ENCODE measurements at regions not wholly inside any gene's neighbourhood (a gene's known extent, or its start where the extent isn't known, plus 50 kb on each side); places are given as distances from the start of the nearest gene placed in this dataset.
"Not testable (repeated sequence)": the region's sequence is repeated elsewhere in the genome, so short reads cannot be mapped to it uniquely, and the experiment has no call there.

- Histone ChIP-seq H3K27ac (no peak overlapping the region), H3K4me3 (no peak overlapping the region), H3K36me3 (no peaks in the 10 kb centered on the region), H3K27me3 (no peaks in the 10 kb centered on the region), H3K4me1 (no peaks in the 10 kb centered on the region), H3K9me3 (no peaks in the 10 kb centered on the region)
- TF ChIP-seq, protein P1, sequence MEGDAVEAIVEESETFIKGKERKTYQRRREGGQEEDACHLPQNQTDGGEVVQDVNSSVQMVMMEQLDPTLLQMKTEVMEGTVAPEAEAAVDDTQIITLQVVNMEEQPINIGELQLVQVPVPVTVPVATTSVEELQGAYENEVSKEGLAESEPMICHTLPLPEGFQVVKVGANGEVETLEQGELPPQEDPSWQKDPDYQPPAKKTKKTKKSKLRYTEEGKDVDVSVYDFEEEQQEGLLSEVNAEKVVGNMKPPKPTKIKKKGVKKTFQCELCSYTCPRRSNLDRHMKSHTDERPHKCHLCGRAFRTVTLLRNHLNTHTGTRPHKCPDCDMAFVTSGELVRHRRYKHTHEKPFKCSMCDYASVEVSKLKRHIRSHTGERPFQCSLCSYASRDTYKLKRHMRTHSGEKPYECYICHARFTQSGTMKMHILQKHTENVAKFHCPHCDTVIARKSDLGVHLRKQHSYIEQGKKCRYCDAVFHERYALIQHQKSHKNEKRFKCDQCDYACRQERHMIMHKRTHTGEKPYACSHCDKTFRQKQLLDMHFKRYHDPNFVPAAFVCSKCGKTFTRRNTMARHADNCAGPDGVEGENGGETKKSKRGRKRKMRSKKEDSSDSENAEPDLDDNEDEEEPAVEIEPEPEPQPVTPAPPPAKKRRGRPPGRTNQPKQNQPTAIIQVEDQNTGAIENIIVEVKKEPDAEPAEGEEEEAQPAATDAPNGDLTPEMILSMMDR (IDR thresholded peaks at IDR 0.05): no peak
- intact Hi-C loops (cut with DNase I): no loop called here
- no peak for DNase-seq (ENCODE audit: low spot score in 2 of 2)
Measured at GRCh38 chr21:20292280-20292679, 705.9 kb upstream of the NCAM2 start.

GRCh38 chr21:20292854-20293253, 705.4 kb upstream of the NCAM2 start:
- H3K27me3 ChIP-seq; intact Hi-C loops (cut with DNase I); H3K4me1 ChIP-seq; DNase-seq (ENCODE audit: low spot score in 2 of 2); H3K9me3 ChIP-seq; H3K4me3 ChIP-seq; H3K27ac ChIP-seq; H3K36me3 ChIP-seq: not testable (repeated sequence)

- no peak for DNase-seq (ENCODE audit: low spot score in 2 of 2)
- H3K27ac ChIP-seq: no peak overlapping the region
- intact Hi-C loops (cut with DNase I): no loop called here
- TF ChIP-seq, protein P1 (IDR thresholded peaks at IDR 0.05): no peak
- no peak overlapping the region for H3K4me3 ChIP-seq
- H3K36me3 ChIP-seq: no peaks in the 10 kb centered on the region
- no peaks in the 10 kb centered on the region for H3K9me3 ChIP-seq
- no peaks in the 10 kb centered on the region for H3K4me1 ChIP-seq
- H3K27me3 ChIP-seq: no peaks in the 10 kb centered on the region
Measured at GRCh38 chr21:20301395-20301794, 696.8 kb upstream of the NCAM2 start.

- TF ChIP-seq, protein P1 (IDR thresholded peaks at IDR 0.05): no peak
- no peak for DNase-seq (ENCODE audit: low spot score in 2 of 2)
- no peaks in the 10 kb centered on the region for H3K27me3 ChIP-seq
- H3K9me3 ChIP-seq: no peaks in the 10 kb centered on the region
- intact Hi-C loops (cut with DNase I): no loop called here
- H3K36me3 ChIP-seq: no peaks in the 10 kb centered on the region
- H3K27ac ChIP-seq: no peak overlapping the region
- H3K4me1 ChIP-seq: no peaks in the 10 kb centered on the region
- no peak overlapping the region for H3K4me3 ChIP-seq
Measured at GRCh38 chr21:20302084-20302483, 696.1 kb upstream of the NCAM2 start.

- H3K9me3 ChIP-seq: no peaks in the 10 kb centered on the region
- no peak overlapping the region for H3K4me3 ChIP-seq
- no peak overlapping the region for H3K27ac ChIP-seq
- TF ChIP-seq, protein P1 (IDR thresholded peaks at IDR 0.05): no peak
- DNase-seq (ENCODE audit: low spot score in 2 of 2): no peak
- intact Hi-C loops (cut with DNase I): no loop called here
- no peaks in the 10 kb centered on the region for H3K4me1 ChIP-seq
- H3K27me3 ChIP-seq: no peaks in the 10 kb centered on the region
- H3K36me3 ChIP-seq: no peaks in the 10 kb centered on the region
Measured at GRCh38 chr21:20306836-20307235, 691.4 kb upstream of the NCAM2 start.

GRCh38 chr21:20308586-20309315, 689.5 kb upstream of the NCAM2 start:
- DNase-seq (ENCODE audit: low spot score in 2 of 2): no peak
- H3K9me3 ChIP-seq: no peaks in the 10 kb centered on the region
- no peaks in the 10 kb centered on the region for H3K4me1 ChIP-seq
- H3K4me3 ChIP-seq: no peak overlapping the region
- H3K27ac ChIP-seq: no peak overlapping the region
- intact Hi-C loops (cut with DNase I): no loop called here
- H3K27me3 ChIP-seq: no peaks in the 10 kb centered on the region
- TF ChIP-seq, protein P1 (IDR thresholded peaks at IDR 0.05): no peak
- H3K36me3 ChIP-seq: no peaks in the 10 kb centered on the region
